HL-60/S4 treated with phorbol 12-myristate 13-acetate at 8.2 ng/mL for 4 days and 3 days (cell line): ENCODE measurements at regions not wholly inside any gene's neighbourhood (a gene's known extent, or its start where the extent isn't known, plus 50 kb on each side); places are given as distances from the start of the nearest gene placed in this dataset.

Experiments used
- in situ Hi-C: fragments of 300-500 bp; cut with MboI; formaldehyde crosslinking; loops from 2 replicates; pipeline ENCODE4 v1.15.0; 2022; ENCODE audit warnings: low sequenced_read_pairs

GRCh38 chr6:164133095-164133494 lies 718.6 kb downstream of the QKI start:
- in situ Hi-C loops = no loop called here

- in situ Hi-C loops = no loop called here
These were observed 716.1 kb downstream of the QKI start for GRCh38 chr6:164130585-164130984.

- in situ Hi-C loops = no loop called here
These were observed 715.6 kb downstream of the QKI start for GRCh38 chr6:164130151-164130550.

GRCh38 chr6:164129218-164129617 lies 714.7 kb downstream of the QKI start:
- in situ Hi-C loops = no loop called here

- in situ Hi-C loops = no loop called here
These were observed 713.6 kb downstream of the QKI start for GRCh38 chr6:164128101-164128500.

- in situ Hi-C loops = no loop called here
These were observed 710.5 kb downstream of the QKI start for GRCh38 chr6:164124986-164125385.

GRCh38 chr6:164124473-164124872 lies 710.0 kb downstream of the QKI start:
- in situ Hi-C loops = no loop called here

- in situ Hi-C loops = no loop called here
These were observed 707.6 kb downstream of the QKI start for GRCh38 chr6:164122109-164122508.

- in situ Hi-C loops = no loop called here
These were observed 707.0 kb downstream of the QKI start for GRCh38 chr6:164121527-164121926.

- in situ Hi-C loops = no loop called here
These were observed 700.1 kb downstream of the QKI start for GRCh38 chr6:164114651-164115050.

- in situ Hi-C loops = no loop called here
These were observed 699.5 kb downstream of the QKI start for GRCh38 chr6:164114051-164114450.

GRCh38 chr6:164113637-164114036 lies 699.1 kb downstream of the QKI start:
- in situ Hi-C loops = no loop called here

GRCh38 chr6:164109770-164110140 lies 695.2 kb downstream of the QKI start:
- in situ Hi-C loops = no loop called here

- in situ Hi-C loops = no loop called here
These were observed 694.6 kb downstream of the QKI start for GRCh38 chr6:164108869-164109769.

GRCh38 chr6:164108092-164108491 lies 693.6 kb downstream of the QKI start:
- in situ Hi-C loops = no loop called here

- in situ Hi-C loops = no loop called here
These were observed 692.9 kb downstream of the QKI start for GRCh38 chr6:164107297-164107995.

GRCh38 chr6:164106345-164106769 lies 691.8 kb downstream of the QKI start:
- in situ Hi-C loops = no loop called here

- in situ Hi-C loops = no loop called here
These were observed 691.2 kb downstream of the QKI start for GRCh38 chr6:164105705-164106104.

- in situ Hi-C loops = no loop called here
These were observed 689.9 kb downstream of the QKI start for GRCh38 chr6:164104432-164104831.

- in situ Hi-C loops = no loop called here
These were observed 688.2 kb downstream of the QKI start for GRCh38 chr6:164102693-164103092.

GRCh38 chr6:164101859-164102258 lies 687.3 kb downstream of the QKI start:
- in situ Hi-C loops = no loop called here

- in situ Hi-C loops = no loop called here
These were observed 684.8 kb downstream of the QKI start for GRCh38 chr6:164099269-164099865.
